ENCODE measurements at regions not wholly inside any gene's neighbourhood (a gene's known extent, or its start where the extent isn't known, plus 50 kb on each side); places are given as distances from the start of the nearest gene placed in this dataset.

DNA sequence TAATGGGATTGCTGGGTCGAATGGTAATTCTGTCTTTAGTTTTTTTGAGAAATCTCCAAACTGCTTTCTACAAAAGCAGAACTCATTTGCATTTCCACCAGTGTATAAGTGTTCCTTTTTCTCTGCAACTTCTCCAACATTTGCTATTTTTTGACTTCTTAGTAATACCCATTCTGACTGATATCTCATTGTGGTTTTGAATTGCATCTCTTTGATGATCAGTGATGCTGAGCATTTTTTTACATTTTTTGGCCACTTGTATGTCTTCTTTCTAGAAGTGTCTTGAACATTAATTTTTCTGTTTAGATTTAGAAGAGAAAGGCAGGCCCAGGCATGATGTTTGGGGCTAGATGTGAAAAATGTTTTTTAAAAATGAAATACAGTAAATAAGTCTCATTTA lies 553.1 kb upstream of the MAN1A1 start:
- Histone ChIP-seq H3K9me3 (ENCODE audit: control insufficient read depth, insufficient read depth, low read length) (no peaks in the 10 kb centered on the region), H3K23ac (ENCODE audit: low read depth, low read length) (no peak overlapping the region), H4K20me1 (ENCODE audit: insufficient read depth, low read length) (no peaks in the 10 kb centered on the region), H2AK9ac (replicated peaks; ENCODE audit: low read depth, low read length, poor library complexity) (no peak overlapping the region), H3K4me1 (ENCODE audit: control insufficient read depth, insufficient read depth, low read length) (no peaks in the 10 kb centered on the region), H3K36me3 (ENCODE audit: control insufficient read depth, insufficient read depth, low read length) (no peaks in the 10 kb centered on the region), H3K27ac (ENCODE audit: insufficient read depth, low read length) (no peak overlapping the region), H3K79me1 (ENCODE audit: low read depth in 1 of 2, low read length in 2 of 2) (no peaks in the 10 kb centered on the region), H2AK5ac (ENCODE audit: low read depth, low read length) (no peak overlapping the region), H4K8ac (ENCODE audit: low read depth in 2 of 2, low read length in 2 of 2) (no peak overlapping the region), H3K4me3 (ENCODE audit: insufficient read depth, low read depth, low read length) (no peak overlapping the region), H2AFZ (replicated peaks; ENCODE audit: low read length, poor library complexity) (no peak overlapping the region), H3K9ac (ENCODE audit: low read depth, low read length) (no peak overlapping the region), H3K9me1 (ENCODE audit: insufficient read depth, low read length) (no peaks in the 10 kb centered on the region), H3K4me2 (ENCODE audit: low read depth, low read length) (no peak overlapping the region), H4K5ac (ENCODE audit: low read depth, low read length) (no peak overlapping the region), H3K14ac (replicated peaks; ENCODE audit: low read depth, low read length) (no peak overlapping the region), H3K56ac (ENCODE audit: extremely low read depth, insufficient read depth, low read length) (no peak overlapping the region), H2BK15ac (ENCODE audit: low read depth, low read length) (no peak overlapping the region), H2BK5ac (ENCODE audit: low read depth, low read length, poor library complexity, severe bottlenecking) (no peak overlapping the region), H3K18ac (ENCODE audit: low read depth, low read length) (no peak overlapping the region), H3K27me3 (ENCODE audit: control insufficient read depth, insufficient read depth, low read length) (no peaks in the 10 kb centered on the region), H2BK20ac (ENCODE audit: low read depth, low read length) (no peak overlapping the region), H4K91ac (ENCODE audit: insufficient read depth, low read depth, low read length) (no peak overlapping the region), H3K4ac (ENCODE audit: low read depth, low read length) (no peak overlapping the region), H2BK120ac (ENCODE audit: low read depth, low read length) (no peak overlapping the region)
- no CpG with 5 or more reads among the region's 1 CpG for WGBS, 2 experiments (ENCODE audit: extremely low coverage in 2 of 2, insufficient read length in 1 of 2)
- no peak for DNase-seq
- ChIA-PET POLR2A (ENCODE audit: unreplicated experiment) (no interaction called here), CTCF (no interaction called here)
- intact Hi-C loops (cut with micrococcal nuclease): no loop called here
- no peak for ATAC-seq (ENCODE audit: low read depth)
- TF ChIP-seq CHD1 (IDR thresholded peaks at IDR 0.05; ENCODE audit: low read depth, low read length) (no peak), MXI1 (IDR thresholded peaks at IDR 0.05; ENCODE audit: borderline replicate concordance, low read depth, low read length) (no peak), CEBPB (IDR thresholded peaks at IDR 0.05; ENCODE audit: low read depth, low read length) (no peak), MAFK (IDR thresholded peaks at IDR 0.05; ENCODE audit: low read depth, low read length) (no peak), POLR2A (IDR thresholded peaks at IDR 0.05; ENCODE audit: low read depth, low read length) (no peak), FOS (IDR thresholded peaks at IDR 0.05; ENCODE audit: low read depth, low read length) (no peak)
- TF ChIP-seq, protein P1, sequence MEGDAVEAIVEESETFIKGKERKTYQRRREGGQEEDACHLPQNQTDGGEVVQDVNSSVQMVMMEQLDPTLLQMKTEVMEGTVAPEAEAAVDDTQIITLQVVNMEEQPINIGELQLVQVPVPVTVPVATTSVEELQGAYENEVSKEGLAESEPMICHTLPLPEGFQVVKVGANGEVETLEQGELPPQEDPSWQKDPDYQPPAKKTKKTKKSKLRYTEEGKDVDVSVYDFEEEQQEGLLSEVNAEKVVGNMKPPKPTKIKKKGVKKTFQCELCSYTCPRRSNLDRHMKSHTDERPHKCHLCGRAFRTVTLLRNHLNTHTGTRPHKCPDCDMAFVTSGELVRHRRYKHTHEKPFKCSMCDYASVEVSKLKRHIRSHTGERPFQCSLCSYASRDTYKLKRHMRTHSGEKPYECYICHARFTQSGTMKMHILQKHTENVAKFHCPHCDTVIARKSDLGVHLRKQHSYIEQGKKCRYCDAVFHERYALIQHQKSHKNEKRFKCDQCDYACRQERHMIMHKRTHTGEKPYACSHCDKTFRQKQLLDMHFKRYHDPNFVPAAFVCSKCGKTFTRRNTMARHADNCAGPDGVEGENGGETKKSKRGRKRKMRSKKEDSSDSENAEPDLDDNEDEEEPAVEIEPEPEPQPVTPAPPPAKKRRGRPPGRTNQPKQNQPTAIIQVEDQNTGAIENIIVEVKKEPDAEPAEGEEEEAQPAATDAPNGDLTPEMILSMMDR (conservative IDR thresholded peaks at IDR 0.05; ENCODE audit: low read depth, low read length): no peak
- TF ChIP-seq, protein P2, sequence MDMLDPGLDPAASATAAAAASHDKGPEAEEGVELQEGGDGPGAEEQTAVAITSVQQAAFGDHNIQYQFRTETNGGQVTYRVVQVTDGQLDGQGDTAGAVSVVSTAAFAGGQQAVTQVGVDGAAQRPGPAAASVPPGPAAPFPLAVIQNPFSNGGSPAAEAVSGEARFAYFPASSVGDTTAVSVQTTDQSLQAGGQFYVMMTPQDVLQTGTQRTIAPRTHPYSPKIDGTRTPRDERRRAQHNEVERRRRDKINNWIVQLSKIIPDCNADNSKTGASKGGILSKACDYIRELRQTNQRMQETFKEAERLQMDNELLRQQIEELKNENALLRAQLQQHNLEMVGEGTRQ (IDR thresholded peaks at IDR 0.05; ENCODE audit: low read depth, low read length): no peak
- dilution Hi-C loops (cut with HindIII; ENCODE audit: low sequenced_read_pairs, unreplicated experiment): no loop called here
- BruUV-seq (replicated peaks): no TSS peak
- in situ Hi-C loops (cut with MboI; ENCODE audit: low sequenced_read_pairs): no loop called here

All from IMR-90 (cell line).